GM18861 (cell line): ENCODE measurements at regions not wholly inside any gene's neighbourhood (a gene's known extent, or its start where the extent isn't known, plus 50 kb on each side); places are given as distances from the start of the nearest gene placed in this dataset.
"Not testable (repeated sequence)": the region's sequence is repeated elsewhere in the genome, so short reads cannot be mapped to it uniquely, and the experiment has no call there.

Experiments used
- ATAC-seq: cut with Tn5 transposase; IDR thresholded peaks from one replicate; pipeline ENCODE4 v1.9.1; 2021; ENCODE audit not compliant: unreplicated experiment

GRCh38 chr1:95582191-95582590 lies 348.2 kb downstream of the RWDD3 start:
- no peak for ATAC-seq

GRCh38 chr1:95582746-95583145 lies 348.7 kb downstream of the RWDD3 start:
- ATAC-seq = no peak

- no peak for ATAC-seq
Measured at GRCh38 chr1:95583661-95584210, 349.7 kb downstream of the RWDD3 start.

GRCh38 chr1:95584315-95584714 lies 350.3 kb downstream of the RWDD3 start:
- no peak for ATAC-seq

- ATAC-seq = no peak
Measured at GRCh38 chr1:95604771-95605170, 370.8 kb downstream of the RWDD3 start.

GRCh38 chr1:95614197-95614596 lies 380.2 kb downstream of the RWDD3 start:
- no peak for ATAC-seq

- ATAC-seq = no peak
Measured at GRCh38 chr1:95615421-95615820, 381.4 kb downstream of the RWDD3 start.

GRCh38 chr1:95620076-95620475 lies 386.1 kb downstream of the RWDD3 start:
- ATAC-seq = no peak

GRCh38 chr1:95622609-95623008 lies 388.6 kb downstream of the RWDD3 start:
- ATAC-seq = no peak

GRCh38 chr1:95625224-95625623 lies 391.2 kb downstream of the RWDD3 start:
- ATAC-seq = no peak

GRCh38 chr1:95627244-95627643 lies 393.2 kb downstream of the RWDD3 start:
- no peak for ATAC-seq

- ATAC-seq = no peak
Measured at GRCh38 chr1:95631695-95632094, 397.7 kb downstream of the RWDD3 start.

GRCh38 chr1:95635811-95636210 lies 401.8 kb downstream of the RWDD3 start:
- ATAC-seq = no peak

- no peak for ATAC-seq
Measured at GRCh38 chr1:95636897-95637296, 402.9 kb downstream of the RWDD3 start.

GRCh38 chr1:95640746-95641145 lies 406.7 kb downstream of the RWDD3 start:
- no peak for ATAC-seq

GRCh38 chr1:95641386-95641785 lies 407.4 kb downstream of the RWDD3 start:
- ATAC-seq = no peak

GRCh38 chr1:95642035-95642434 lies 408.0 kb downstream of the RWDD3 start:
- no peak for ATAC-seq

GRCh38 chr1:95643071-95643470 lies 409.1 kb downstream of the RWDD3 start:
- no peak for ATAC-seq

GRCh38 chr1:95645126-95645525 lies 411.1 kb downstream of the RWDD3 start:
- not testable (repeated sequence) for ATAC-seq

GRCh38 chr1:95650631-95651030 lies 416.6 kb downstream of the RWDD3 start:
- no peak for ATAC-seq

- ATAC-seq = no peak
Measured at GRCh38 chr1:95652423-95652965, 418.5 kb downstream of the RWDD3 start.

- no peak for ATAC-seq
Measured at GRCh38 chr1:95653618-95654017, 419.6 kb downstream of the RWDD3 start.

GRCh38 chr1:95655321-95656020 lies 421.5 kb downstream of the RWDD3 start:
- ATAC-seq = no peak
